Skin epidermis (tissue), 12 donors: ENCODE measurements at regions not wholly inside any gene's neighbourhood (a gene's known extent, or its start where the extent isn't known, plus 50 kb on each side); places are given as distances from the start of the nearest gene placed in this dataset.
"Not testable (repeated sequence)": the region's sequence is repeated elsewhere in the genome, so short reads cannot be mapped to it uniquely, and the experiment has no call there.

ENCODE experiments used
- H3K27ac ChIP-seq, 21 experiments: fragments of 200-600 bp; sonication (generic) in 11 of 21; one replicate each; pipeline ENCODE4 v1.5.0; 2020; ENCODE audit warnings: mild to moderate bottlenecking in 3 of 21, inconsistent platforms in 2 of 21, moderate library complexity in 2 of 21
- H3K4me3 ChIP-seq, 7 experiments: fragments of 200-600 bp; sonication (generic) in 2 of 7; one replicate each; pipeline ENCODE4 v1.5.0; 2020; ENCODE audit warnings: inconsistent platforms in 2 of 7, mild to moderate bottlenecking in 2 of 7, moderate library complexity in 1 of 7

GRCh38 chr6:144901412-144901811 lies 616.3 kb downstream of the UTRN start:
- no peak overlapping the region for H3K27ac ChIP-seq
- H3K4me3 ChIP-seq = no peak overlapping the region

- Histone ChIP-seq H3K27ac (no peak overlapping the region), H3K4me3 (no peak overlapping the region)
These were observed 622.9 kb downstream of the UTRN start for GRCh38 chr6:144908004-144908403.

- Histone ChIP-seq H3K4me3 (no peak overlapping the region), H3K27ac (no peak overlapping the region)
These were observed 624.7 kb downstream of the UTRN start for GRCh38 chr6:144909753-144910285.

- Histone ChIP-seq H3K27ac (no peak overlapping the region), H3K4me3 (no peak overlapping the region)
These were observed 626.2 kb downstream of the UTRN start for GRCh38 chr6:144911322-144911721.

GRCh38 chr6:144912474-144912873 lies 627.3 kb downstream of the UTRN start:
- Histone ChIP-seq H3K27ac (peak overlapping the region in 1 of 21 experiments; percentile 43), H3K4me3 (no peak overlapping the region)

DNA sequence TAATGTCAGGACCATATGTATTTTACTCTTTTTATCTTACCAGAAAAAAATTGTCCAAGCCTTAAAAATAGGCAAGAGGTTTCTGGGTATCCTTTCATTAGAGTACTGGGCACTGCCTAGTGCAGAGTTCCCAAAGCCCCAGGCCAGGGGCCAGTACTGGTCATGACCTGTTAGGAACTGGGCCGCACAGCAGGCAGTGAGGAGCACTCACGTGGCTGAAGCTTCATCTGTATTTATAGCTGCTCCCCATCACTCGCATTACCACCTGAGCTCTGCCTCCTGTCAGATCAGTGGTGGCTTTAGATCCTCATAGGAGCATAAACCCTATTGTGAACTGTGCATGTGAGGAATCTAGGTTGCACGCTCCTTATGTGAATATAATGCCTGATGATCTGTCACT lies 632.9 kb downstream of the UTRN start:
- Histone ChIP-seq H3K27ac (no peak overlapping the region), H3K4me3 (no peak overlapping the region)

GRCh38 chr6:144919560-144919959 lies 634.4 kb downstream of the UTRN start:
- Histone ChIP-seq H3K4me3 (no peak overlapping the region), H3K27ac (no peak overlapping the region)

DNA sequence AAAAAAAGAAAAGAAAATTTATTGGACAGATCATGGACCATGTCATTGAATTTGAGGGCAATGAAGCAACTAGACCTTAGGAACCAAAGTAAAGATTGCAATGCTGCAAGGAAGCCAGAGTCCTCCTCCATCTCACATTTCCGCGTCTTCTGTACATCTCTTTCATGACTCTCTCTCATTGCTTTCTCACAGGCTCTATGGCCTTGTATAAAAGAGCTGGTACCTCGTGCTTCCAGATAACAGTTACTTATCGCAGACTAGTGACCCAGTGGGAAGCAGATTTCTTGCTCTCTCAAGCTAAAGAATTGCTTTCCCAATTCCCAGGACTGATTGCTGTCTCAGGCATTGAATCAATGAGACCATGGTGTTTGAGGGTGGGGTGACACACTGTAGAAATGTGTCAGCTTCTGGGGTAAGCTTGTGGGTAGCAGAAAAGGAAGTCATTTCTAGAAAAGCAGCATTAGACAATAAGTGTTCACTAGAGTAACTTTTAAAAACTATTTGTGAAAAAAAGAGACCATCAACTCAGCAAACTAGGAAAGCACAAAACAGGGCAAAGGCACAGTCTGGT lies 635.3 kb downstream of the UTRN start:
- Histone ChIP-seq H3K27ac (no peak overlapping the region), H3K4me3 (no peak overlapping the region)

- Histone ChIP-seq H3K4me3 (no peak overlapping the region), H3K27ac (no peak overlapping the region)
These were observed 636.3 kb downstream of the UTRN start for GRCh38 chr6:144921206-144921975.

GRCh38 chr6:144922120-144922722 lies 637.1 kb downstream of the UTRN start:
- peak overlapping the region in 1 of 21 experiments; percentile 15 for H3K27ac ChIP-seq
- no peak overlapping the region for H3K4me3 ChIP-seq

- not testable (repeated sequence) for H3K27ac ChIP-seq, H3K4me3 ChIP-seq
These were observed 637.8 kb downstream of the UTRN start for GRCh38 chr6:144922771-144923490.

DNA sequence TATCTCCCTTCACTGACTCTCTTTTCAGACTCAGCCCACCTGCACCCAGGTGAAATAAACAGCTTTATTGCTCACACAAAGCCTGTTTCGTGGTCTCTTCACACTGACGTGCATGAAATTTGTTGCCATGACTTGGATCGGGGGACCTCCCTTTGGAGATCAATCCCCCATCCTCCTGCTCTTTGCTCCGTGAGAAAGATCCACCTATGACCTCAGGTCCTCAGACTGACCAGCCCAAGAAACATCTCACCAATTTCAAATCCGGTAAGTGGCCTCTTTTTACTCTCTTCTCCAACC lies 638.3 kb downstream of the UTRN start:
- H3K27ac ChIP-seq, H3K4me3 ChIP-seq: not testable (repeated sequence)

GRCh38 chr6:144928847-144929246 lies 643.7 kb downstream of the UTRN start:
- H3K27ac ChIP-seq = no peak overlapping the region
- H3K4me3 ChIP-seq = no peak overlapping the region

DNA sequence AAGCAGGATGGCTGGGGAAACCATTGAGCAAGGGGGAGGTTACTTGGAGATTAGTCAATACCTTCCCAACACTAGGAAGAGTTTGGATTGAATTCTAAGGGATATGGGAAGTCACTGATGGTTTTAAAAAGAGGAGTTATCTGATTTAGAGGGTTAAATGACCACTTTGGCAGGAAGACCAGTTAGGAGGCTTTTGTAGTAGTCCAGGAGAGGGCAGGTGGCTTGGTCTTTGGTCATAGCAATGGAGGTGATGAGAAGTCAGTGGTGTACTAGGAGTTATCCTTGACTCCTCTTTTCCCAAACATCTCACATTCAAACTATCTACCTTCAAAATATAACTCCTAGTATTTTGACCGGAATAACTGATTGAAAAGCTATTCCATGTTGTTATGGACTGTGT lies 644.1 kb downstream of the UTRN start:
- Histone ChIP-seq H3K27ac (no peak overlapping the region), H3K4me3 (no peak overlapping the region)

DNA sequence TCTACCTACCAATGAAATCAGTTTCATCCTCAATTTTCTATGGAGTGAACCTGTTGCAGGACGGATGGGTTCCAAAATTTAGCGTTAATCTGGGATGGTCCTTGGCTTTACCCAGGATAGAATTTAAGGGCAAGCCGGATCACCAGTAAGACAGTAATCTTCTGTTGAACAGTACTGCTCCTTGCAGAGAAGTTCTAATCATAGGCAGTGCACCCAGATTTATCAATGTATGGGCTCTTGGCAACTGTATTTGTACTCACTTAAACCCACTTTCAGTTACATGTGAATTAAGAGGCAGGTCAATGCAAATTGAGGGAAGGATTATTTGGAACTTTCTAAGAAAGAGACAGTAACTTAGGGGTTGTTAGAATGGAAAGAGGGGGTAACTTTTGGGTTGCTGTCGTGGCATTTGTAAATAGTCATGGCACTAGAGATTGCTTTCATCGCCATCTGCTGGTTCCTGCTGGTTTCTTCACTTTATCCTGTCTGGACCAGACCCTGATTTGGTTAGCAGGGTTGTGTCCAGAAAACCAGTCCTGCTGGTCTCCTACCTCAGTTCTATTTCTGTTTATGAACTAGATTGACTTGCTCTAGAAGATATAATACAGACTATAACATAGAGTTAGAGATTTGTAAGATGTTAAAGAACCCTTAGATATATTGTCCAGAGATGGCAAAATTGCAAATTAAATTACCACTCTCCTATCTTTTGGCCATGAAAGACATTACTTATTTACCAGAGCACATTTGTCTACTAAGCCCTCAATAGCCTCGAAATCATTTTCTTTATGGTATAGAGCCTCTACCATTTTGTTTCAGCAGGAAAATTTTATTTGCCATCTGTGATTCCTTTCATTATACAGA lies 646.3 kb downstream of the UTRN start:
- Histone ChIP-seq H3K27ac (no peak overlapping the region), H3K4me3 (no peak overlapping the region)

- H3K27ac ChIP-seq = no peak overlapping the region
- H3K4me3 ChIP-seq = no peak overlapping the region
These were observed 647.5 kb downstream of the UTRN start for GRCh38 chr6:144932621-144933020.

GRCh38 chr6:144935181-144935580 lies 650.0 kb downstream of the UTRN start:
- Histone ChIP-seq H3K27ac (no peak overlapping the region), H3K4me3 (no peak overlapping the region)

- Histone ChIP-seq H3K4me3 (no peak overlapping the region), H3K27ac (no peak overlapping the region)
These were observed 650.5 kb downstream of the UTRN start for GRCh38 chr6:144935661-144936060.

- H3K4me3 ChIP-seq = no peak overlapping the region
- no peak overlapping the region for H3K27ac ChIP-seq
These were observed 651.6 kb downstream of the UTRN start for GRCh38 chr6:144936764-144937163.

GRCh38 chr6:144939921-144940320 lies 654.8 kb downstream of the UTRN start:
- peak overlapping the region in 1 of 21 experiments; percentile 15 for H3K27ac ChIP-seq
- H3K4me3 ChIP-seq = no peak overlapping the region
